ENCODE measurements at regions not wholly inside any gene's neighbourhood (a gene's known extent, or its start where the extent isn't known, plus 50 kb on each side); places are given as distances from the start of the nearest gene placed in this dataset.

DNA sequence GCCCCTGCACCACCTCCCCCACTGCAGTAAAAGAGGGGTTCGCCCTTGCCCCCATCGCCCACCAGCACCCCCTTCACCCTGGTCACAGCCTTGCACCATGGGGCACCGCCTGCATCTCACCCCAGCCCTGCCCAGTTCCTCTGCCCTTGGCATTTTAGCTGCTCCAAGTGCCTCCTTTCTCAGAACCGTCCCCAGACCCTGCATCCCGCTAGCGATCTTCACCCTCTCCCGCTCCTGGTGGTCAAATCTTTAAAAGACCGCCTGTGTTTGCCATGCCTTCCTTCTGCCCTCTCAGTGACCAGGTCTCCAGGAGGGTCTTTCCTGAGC, 114.7 kb upstream of the OTOS start (continued):
- TF ChIP-seq SUZ12 (IDR thresholded peaks at IDR 0.05; ENCODE audit: low read length): no peak

Data from H1 (cell line).